Chondrocyte (in vitro differentiated cells): ENCODE measurements at regions not wholly inside any gene's neighbourhood (a gene's known extent, or its start where the extent isn't known, plus 50 kb on each side); places are given as distances from the start of the nearest gene placed in this dataset.

Source experiments
- DNase-seq: peaks from one replicate; pipeline ENCODE4 v3.0.0; 2021; ENCODE audit warnings: mixed read lengths, low spot score
- H3K27ac Mint-ChIP-seq: one replicate; pipeline ENCODE4 v1.8.0; 2021; ENCODE audit warnings: mild to moderate bottlenecking, moderate library complexity, mixed read lengths; ENCODE audit not compliant: unreplicated experiment
- H3K27me3 Mint-ChIP-seq: 2 replicates; pipeline ENCODE4 v1.8.0; 2021; ENCODE audit warnings: low read depth, mixed read lengths
- H3K36me3 Mint-ChIP-seq: 2 replicates; pipeline ENCODE4 v1.8.0; 2021; ENCODE audit warnings: low read depth, mixed read lengths
- H3K4me1 Mint-ChIP-seq: 2 replicates; pipeline ENCODE4 v1.8.0; 2021; ENCODE audit warnings: low read depth, mild to moderate bottlenecking, mixed read lengths
- H3K4me3 Mint-ChIP-seq: one replicate; pipeline ENCODE4 v1.8.0; 2021; ENCODE audit warnings: mild to moderate bottlenecking, moderate library complexity, mixed read lengths; ENCODE audit not compliant: unreplicated experiment
- H3K9me3 Mint-ChIP-seq: 2 replicates; pipeline ENCODE4 v1.8.0; 2021; ENCODE audit warnings: low read depth, mixed read lengths
- CTCF ChIP-seq: fragments of 200-600 bp; sonication (generic); IDR thresholded peaks from 2 replicates; pipeline ENCODE4 v1.5.0; 2021; ENCODE audit warnings: antibody characterized with exemption, mild to moderate bottlenecking, moderate library complexity

- peaks cover 10% of the 10 kb centered on the region for H3K9me3 Mint-ChIP-seq
- H3K27ac Mint-ChIP-seq = no peak overlapping the region
- H3K4me3 Mint-ChIP-seq = no peak overlapping the region
- TF ChIP-seq CTCF = no peak
- peaks cover 4% of the 10 kb centered on the region for H3K4me1 Mint-ChIP-seq
- H3K27me3 Mint-ChIP-seq = no peaks in the 10 kb centered on the region
- DNase-seq = no peak
- H3K36me3 Mint-ChIP-seq = peaks cover 5% of the 10 kb centered on the region
Measured at GRCh38 chr9:82410306-82410705, 421.7 kb downstream of the SPATA31D1 start.

GRCh38 chr9:82410866-82411265 lies 422.3 kb downstream of the SPATA31D1 start:
- Mint-ChIP-seq H3K9me3 (peaks cover 10% of the 10 kb centered on the region), H3K4me1 (peaks cover 4% of the 10 kb centered on the region), H3K27me3 (no peaks in the 10 kb centered on the region), H3K4me3 (no peak overlapping the region), H3K36me3 (peaks cover 5% of the 10 kb centered on the region), H3K27ac (no peak overlapping the region)
- TF ChIP-seq CTCF = no peak
- no peak for DNase-seq

- Mint-ChIP-seq H3K36me3 (peaks cover 5% of the 10 kb centered on the region), H3K27ac (no peak overlapping the region), H3K4me3 (no peak overlapping the region), H3K9me3 (peaks cover 10% of the 10 kb centered on the region), H3K27me3 (no peaks in the 10 kb centered on the region), H3K4me1 (peaks cover 4% of the 10 kb centered on the region)
- no peak for DNase-seq
- no peak for TF ChIP-seq CTCF
Measured at GRCh38 chr9:82412586-82413305, 424.2 kb downstream of the SPATA31D1 start.

GRCh38 chr9:82417501-82417900 lies 428.9 kb downstream of the SPATA31D1 start:
- no peak for TF ChIP-seq CTCF
- Mint-ChIP-seq H3K27ac (no peak overlapping the region), H3K4me3 (no peak overlapping the region), H3K36me3 (peaks cover 3% of the 10 kb centered on the region), H3K9me3 (peaks cover 14% of the 10 kb centered on the region), H3K27me3 (no peaks in the 10 kb centered on the region), H3K4me1 (peaks cover 11% of the 10 kb centered on the region)
- DNase-seq = no peak

- Mint-ChIP-seq H3K36me3 (peaks cover 3% of the 10 kb centered on the region), H3K27ac (no peak overlapping the region), H3K9me3 (peaks cover 14% of the 10 kb centered on the region), H3K4me3 (no peak overlapping the region), H3K4me1 (peaks cover 14% of the 10 kb centered on the region), H3K27me3 (no peaks in the 10 kb centered on the region)
- no peak for TF ChIP-seq CTCF
- DNase-seq = no peak
Measured at GRCh38 chr9:82418334-82418733, 429.8 kb downstream of the SPATA31D1 start.
